ENCODE measurements at regions not wholly inside any gene's neighbourhood (a gene's known extent, or its start where the extent isn't known, plus 50 kb on each side); places are given as distances from the start of the nearest gene placed in this dataset.
"Not testable (repeated sequence)": the region's sequence is repeated elsewhere in the genome, so short reads cannot be mapped to it uniquely, and the experiment has no call there.

DNA sequence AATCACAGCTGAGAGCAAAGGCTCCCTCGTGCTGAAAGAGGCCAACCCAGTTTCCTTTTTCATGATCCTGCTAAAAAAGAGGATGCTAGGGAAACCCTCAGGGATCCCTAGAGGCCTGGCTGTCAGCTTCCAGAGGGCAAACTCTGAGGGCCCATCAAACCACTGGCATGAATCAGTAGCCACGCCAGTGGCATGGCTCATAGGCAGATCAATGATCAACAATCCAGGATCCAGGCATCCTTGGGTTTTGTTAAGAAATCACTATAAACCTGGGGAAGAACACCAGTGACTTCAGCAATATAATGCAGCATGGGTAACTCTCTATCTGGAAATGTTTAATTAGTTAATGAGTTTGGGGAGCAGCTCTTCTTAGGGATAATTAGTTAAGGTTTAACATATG, 286.5 kb downstream of the C1D start:
- no peaks in the 10 kb centered on the region for H3K9me3 ChIP-seq (replicated peaks in 1 of 11)
- H3K4me1 ChIP-seq, result no peaks in the 10 kb centered on the region; a peak in 1 of 20 replicates

DNA sequence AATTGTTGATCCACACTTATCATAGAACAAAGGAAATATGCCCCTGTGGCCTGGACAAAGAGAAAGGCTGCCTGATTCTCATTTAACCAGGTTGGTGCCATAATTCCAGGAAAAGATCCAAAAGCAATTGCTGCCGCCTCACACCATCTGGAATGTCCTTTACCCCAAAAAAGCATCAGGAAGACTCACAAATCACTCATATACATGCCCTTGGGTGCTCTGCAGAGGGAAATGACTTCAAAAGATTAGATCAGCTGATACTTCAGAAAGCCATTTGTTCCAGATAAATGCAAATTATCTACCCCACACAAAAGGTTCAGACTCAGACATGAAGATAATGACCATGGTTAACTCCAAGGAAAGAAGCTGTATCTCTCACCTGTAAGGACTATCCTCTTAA, 285.8 kb downstream of the C1D start:
- peaks cover 0 to 2% (median 0%) of the 10 kb centered on the region in 10 experiments; a peak in 6 of 20 replicates for H3K4me1 ChIP-seq
- no peaks in the 10 kb centered on the region for H3K36me3 ChIP-seq
- H3K4me2 ChIP-seq, result no peak overlapping the region
- H3K27ac ChIP-seq, result no peak overlapping the region
- H3K9me3 ChIP-seq (replicated peaks in 1 of 11), result no peaks in the 10 kb centered on the region
- H4K20me1 ChIP-seq, result no peaks in the 10 kb centered on the region
- no peak for TF ChIP-seq Cebpa-rat (IDR thresholded peaks at IDR 0.05)
- no peaks in the 10 kb centered on the region for H3K27me3 ChIP-seq
- no peak overlapping the region for H3K4me3 ChIP-seq
- H3K9ac ChIP-seq, result no peak overlapping the region

More for the DNA sequence above, 286.5 kb downstream of the C1D start:
- Histone ChIP-seq H4K20me1 (no peaks in the 10 kb centered on the region), H3K4me3 (no peak overlapping the region), H3K36me3 (no peaks in the 10 kb centered on the region), H3K9ac (no peak overlapping the region), H3K4me2 (0 out of 22 replicates have a peak overlapping the region, but pooled peaks of 1 of the 11 experiments have one; percentile 20), H3K27me3 (no peaks in the 10 kb centered on the region), H3K27ac (no peak overlapping the region)
- TF ChIP-seq Cebpa-rat (IDR thresholded peaks at IDR 0.05), result no peak

DNA sequence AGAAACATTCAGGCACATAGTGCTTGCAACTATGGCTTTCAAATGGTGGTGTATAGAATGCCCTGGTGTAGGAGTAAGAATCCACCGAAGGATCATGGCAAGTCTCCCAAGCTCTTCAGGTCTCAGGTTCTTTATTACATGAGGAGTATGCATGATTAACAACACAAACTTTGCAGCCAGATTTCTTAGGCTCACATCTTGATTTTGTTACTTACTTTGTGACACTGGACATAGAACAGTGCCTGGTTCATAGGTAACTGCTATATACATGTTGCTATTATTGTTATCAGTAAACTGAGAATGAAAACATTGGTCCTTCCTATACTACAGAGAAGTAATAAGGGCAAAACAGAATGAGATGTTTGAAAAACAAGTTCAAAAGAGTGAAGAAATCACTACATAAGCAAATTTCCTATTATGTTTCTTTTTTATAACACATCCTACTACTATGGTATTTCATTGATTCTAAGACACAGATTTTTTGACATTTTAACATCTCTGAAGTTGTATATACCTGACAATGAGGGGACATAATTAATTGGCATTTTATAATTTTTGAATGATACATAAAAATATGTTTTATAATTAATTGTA, 284.9 kb downstream of the C1D start:
- no peak overlapping the region for H3K27ac ChIP-seq
- no peak overlapping the region for H3K4me2 ChIP-seq
- H3K4me3 ChIP-seq, result no peak overlapping the region
- peaks cover 0 to 9% (median 6%) of the 10 kb centered on the region in 10 experiments; a peak in 9 of 20 replicates for H3K4me1 ChIP-seq
- no peak for TF ChIP-seq Cebpa-rat (IDR thresholded peaks at IDR 0.05)
- H3K27me3 ChIP-seq, result no peaks in the 10 kb centered on the region
- H3K9me3 ChIP-seq (replicated peaks in 1 of 11), result no peaks in the 10 kb centered on the region
- H3K9ac ChIP-seq, result no peak overlapping the region
- no peaks in the 10 kb centered on the region for H3K36me3 ChIP-seq
- H4K20me1 ChIP-seq, result no peaks in the 10 kb centered on the region

DNA sequence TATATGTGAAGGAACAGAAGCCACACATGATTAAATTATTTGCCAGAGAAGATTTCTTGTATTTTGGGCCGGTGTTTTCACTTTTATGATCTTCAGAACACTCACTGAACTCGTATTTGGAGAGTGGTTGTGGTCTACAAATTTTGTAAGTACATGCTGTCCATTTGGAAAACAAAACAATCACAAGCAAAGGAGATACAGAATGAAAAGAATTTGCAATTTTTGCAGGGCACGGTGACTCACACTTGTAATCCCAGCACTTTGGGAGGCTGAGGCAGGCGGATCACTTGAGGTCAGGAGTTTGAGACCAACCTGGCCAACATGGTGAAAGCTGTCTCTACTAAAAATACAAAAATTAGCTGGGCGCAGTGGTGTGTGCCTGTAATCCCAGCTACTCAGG, 282.0 kb downstream of the C1D start:
- H4K20me1 ChIP-seq; H3K4me2 ChIP-seq; H3K9me3 ChIP-seq (replicated peaks in 1 of 11); H3K36me3 ChIP-seq; H3K9ac ChIP-seq; H3K4me1 ChIP-seq; H3K27me3 ChIP-seq; H3K4me3 ChIP-seq; H3K27ac ChIP-seq: not testable (repeated sequence)

DNA sequence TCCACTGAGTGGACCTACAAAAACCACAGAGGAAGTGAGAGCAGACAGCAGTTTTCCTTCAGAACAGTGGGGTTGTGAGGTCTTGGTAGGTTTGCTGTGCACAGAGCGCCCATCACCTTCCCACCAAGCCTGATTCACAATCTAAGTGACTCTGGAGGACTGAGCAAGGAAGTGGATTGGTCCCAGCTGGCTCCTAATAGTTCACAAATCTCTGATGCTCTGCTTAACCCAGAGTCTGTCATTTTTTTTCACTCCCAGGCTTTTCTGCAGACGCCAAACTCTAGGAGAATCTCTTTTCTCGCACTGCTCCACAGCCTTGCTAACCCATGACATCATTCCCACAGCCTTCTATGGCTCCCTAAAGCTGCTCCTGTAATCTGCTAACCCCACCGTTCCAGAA, 280.4 kb downstream of the C1D start:
- H4K20me1 ChIP-seq, result no peaks in the 10 kb centered on the region
- no peak overlapping the region for H3K27ac ChIP-seq
- no peaks in the 10 kb centered on the region for H3K36me3 ChIP-seq
- peaks cover 0 to 9% (median 6%) of the 10 kb centered on the region in 10 experiments; a peak in 9 of 20 replicates for H3K4me1 ChIP-seq
- no peak overlapping the region for H3K4me3 ChIP-seq
- H3K27me3 ChIP-seq, result no peaks in the 10 kb centered on the region
- TF ChIP-seq Cebpa-rat (IDR thresholded peaks at IDR 0.05), result no peak
- peaks cover 0 to 5% (median 0%) of the 10 kb centered on the region in 11 experiments; a peak in 3 of 22 replicates for H3K9me3 ChIP-seq (replicated peaks in 1 of 11)
- no peak overlapping the region for H3K9ac ChIP-seq
- peak overlapping the region in 5 of 11 experiments; percentile 0 to 23 (median 5); a peak in 4 of 22 replicates for H3K4me2 ChIP-seq

DNA sequence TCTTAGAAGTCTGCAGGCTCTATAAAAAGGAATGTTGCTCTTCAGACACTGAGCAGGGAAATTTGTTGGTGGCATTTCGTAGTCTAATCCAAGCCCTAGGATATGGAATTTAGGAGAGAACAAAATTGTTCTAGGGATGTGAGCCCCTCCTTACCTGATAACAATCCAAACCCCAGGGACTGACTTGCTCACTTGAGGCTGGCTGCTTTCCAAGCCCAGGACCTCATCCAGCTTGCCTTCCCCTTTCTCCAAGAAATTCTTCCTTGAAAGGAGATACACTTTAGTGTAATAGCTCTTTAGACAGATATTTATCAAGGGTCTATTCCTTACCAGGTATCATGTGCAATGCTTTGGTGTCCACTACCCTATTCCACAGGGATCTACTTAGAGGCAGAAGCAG, 279.8 kb downstream of the C1D start:
- H3K27ac ChIP-seq, result no peak overlapping the region
- no peaks in the 10 kb centered on the region for H3K36me3 ChIP-seq
- peak overlapping the region in 2 of 11 experiments; percentile 4 to 10; a peak in 3 of 22 replicates for H3K4me2 ChIP-seq
- TF ChIP-seq Cebpa-rat (IDR thresholded peaks at IDR 0.05), result no peak
- H3K4me1 ChIP-seq, result peaks cover 0 to 9% (median 6%) of the 10 kb centered on the region in 10 experiments; a peak in 9 of 20 replicates
- no peaks in the 10 kb centered on the region for H3K27me3 ChIP-seq
- peaks cover 0 to 5% (median 0%) of the 10 kb centered on the region in 11 experiments; a peak in 3 of 22 replicates for H3K9me3 ChIP-seq (replicated peaks in 1 of 11)
- no peak overlapping the region for H3K4me3 ChIP-seq
- no peaks in the 10 kb centered on the region for H4K20me1 ChIP-seq
- no peak overlapping the region for H3K9ac ChIP-seq

DNA sequence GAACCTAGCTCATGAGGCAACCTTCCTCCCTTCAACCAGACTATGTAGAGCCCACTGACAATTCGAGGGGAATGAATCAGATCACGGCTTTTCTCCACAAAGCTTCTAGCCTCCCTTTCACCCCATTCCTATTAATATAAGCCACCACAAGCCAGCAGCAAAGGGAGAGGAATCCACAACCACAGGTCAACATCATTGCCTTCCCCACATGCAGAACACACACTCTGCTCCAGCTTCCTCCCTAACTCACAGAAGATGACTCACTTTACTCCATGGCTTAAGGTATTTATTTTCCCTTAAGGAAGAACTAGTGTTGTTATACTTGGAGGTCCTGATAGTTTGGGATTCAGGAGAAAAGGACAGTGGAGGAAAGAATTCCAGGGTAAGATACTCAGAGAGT, 272.2 kb downstream of the C1D start:
- no peak overlapping the region for H3K4me3 ChIP-seq
- no peaks in the 10 kb centered on the region for H3K36me3 ChIP-seq
- no peaks in the 10 kb centered on the region for H3K27me3 ChIP-seq
- H3K27ac ChIP-seq, result no peak overlapping the region
- no peak overlapping the region for H3K9ac ChIP-seq
- no peaks in the 10 kb centered on the region for H4K20me1 ChIP-seq
- H3K9me3 ChIP-seq (replicated peaks in 1 of 11), result no peaks in the 10 kb centered on the region
- no peak overlapping the region for H3K4me2 ChIP-seq
- H3K4me1 ChIP-seq, result no peaks in the 10 kb centered on the region
- no peak for TF ChIP-seq Cebpa-rat (IDR thresholded peaks at IDR 0.05)

DNA sequence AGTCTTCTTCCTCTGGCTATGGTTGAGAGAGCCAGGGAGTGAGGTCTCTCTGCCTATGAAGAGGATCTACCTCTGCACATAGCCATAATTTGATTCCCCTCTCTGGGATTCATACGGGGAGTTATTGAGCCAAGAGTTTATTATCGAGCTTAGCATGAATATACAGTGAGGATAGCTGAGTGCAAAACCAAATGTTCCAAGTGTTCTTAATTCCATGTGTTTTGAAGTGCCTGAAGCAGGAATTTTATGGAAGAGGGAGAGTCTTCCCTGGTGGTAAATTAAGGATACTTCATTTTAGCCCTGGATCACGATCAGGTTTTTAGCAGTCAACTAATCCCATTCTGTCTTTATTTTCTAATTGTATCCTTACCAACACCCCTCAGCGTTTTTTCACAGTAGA, 270.6 kb downstream of the C1D start:
- no peak for TF ChIP-seq Cebpa-rat (IDR thresholded peaks at IDR 0.05)

DNA sequence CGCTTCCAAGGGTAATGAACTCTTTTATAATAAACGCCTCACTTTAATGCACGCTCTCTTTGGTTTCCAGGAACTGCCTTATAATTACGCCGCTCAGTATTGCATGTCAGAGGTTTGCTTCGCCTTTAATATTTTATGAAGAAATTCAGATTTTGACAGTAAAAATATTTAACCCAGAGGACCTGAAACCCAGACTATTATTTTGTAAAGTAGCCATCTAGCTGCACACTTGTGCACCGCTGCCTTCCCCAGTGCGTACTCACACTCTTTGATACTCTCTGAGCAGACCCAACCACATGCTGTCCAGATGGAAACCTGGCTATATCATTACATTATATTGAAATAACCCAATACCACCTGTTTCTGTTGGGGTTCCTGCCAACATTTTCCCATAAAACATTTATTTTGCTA, 270.1 kb downstream of the C1D start:
- Histone ChIP-seq H3K9me3 (replicated peaks in 1 of 11) (no peaks in the 10 kb centered on the region), H3K36me3 (no peaks in the 10 kb centered on the region), H3K27ac (no peak overlapping the region), H4K20me1 (no peaks in the 10 kb centered on the region), H3K27me3 (no peaks in the 10 kb centered on the region), H3K9ac (no peak overlapping the region), H3K4me3 (no peak overlapping the region), H3K4me1 (no peaks in the 10 kb centered on the region), H3K4me2 (no peak overlapping the region)
- TF ChIP-seq Cebpa-rat (IDR thresholded peaks at IDR 0.05), result no peak

More for the DNA sequence above, 270.6 kb downstream of the C1D start:
- no peaks in the 10 kb centered on the region for H3K4me1 ChIP-seq
- no peak overlapping the region for H3K27ac ChIP-seq
- no peaks in the 10 kb centered on the region for H4K20me1 ChIP-seq
- H3K9me3 ChIP-seq (replicated peaks in 1 of 11), result no peaks in the 10 kb centered on the region
- H3K27me3 ChIP-seq, result no peaks in the 10 kb centered on the region
- H3K4me2 ChIP-seq, result no peak overlapping the region
- H3K4me3 ChIP-seq, result no peak overlapping the region
- no peaks in the 10 kb centered on the region for H3K36me3 ChIP-seq
- no peak overlapping the region for H3K9ac ChIP-seq

DNA sequence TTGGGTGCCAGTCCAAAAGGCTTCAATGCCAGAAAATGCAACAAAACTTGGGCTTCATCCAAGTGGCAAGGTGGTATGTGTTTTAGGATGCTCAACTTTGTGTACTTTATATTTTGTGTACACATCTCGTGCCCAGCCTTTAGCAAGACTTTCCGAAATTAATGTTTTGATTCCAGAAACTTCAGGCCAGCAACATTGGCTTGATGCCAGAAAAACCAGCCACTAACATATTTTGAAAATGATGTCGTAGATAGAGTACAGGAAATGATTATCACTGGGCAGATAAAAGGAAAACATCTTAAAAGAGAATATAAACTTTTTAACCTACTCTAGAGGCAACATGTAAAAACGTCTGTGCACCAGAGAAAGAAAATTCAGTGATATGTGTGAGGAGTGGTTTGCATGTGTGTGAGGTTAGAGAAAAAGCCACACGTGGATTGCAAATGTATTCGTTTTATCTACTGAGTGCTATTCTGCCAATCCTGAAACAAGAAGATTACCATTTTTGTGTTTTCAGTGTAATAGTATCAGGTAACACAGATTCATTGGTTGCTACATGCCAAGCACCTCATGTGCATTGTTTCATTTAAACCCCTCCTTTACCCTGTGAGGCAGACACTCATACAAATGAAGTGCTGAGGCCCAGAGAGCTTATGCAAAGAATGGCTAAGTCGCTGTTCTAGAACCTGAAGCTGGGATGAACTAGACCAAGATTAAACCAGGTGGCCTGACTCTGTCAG, 264.8 kb downstream of the C1D start:
- Histone ChIP-seq H3K27ac (no peak overlapping the region), H3K36me3 (no peaks in the 10 kb centered on the region), H3K4me2 (no peak overlapping the region), H4K20me1 (no peaks in the 10 kb centered on the region), H3K4me1 (no peaks in the 10 kb centered on the region), H3K9me3 (replicated peaks in 1 of 11) (no peaks in the 10 kb centered on the region), H3K27me3 (no peaks in the 10 kb centered on the region), H3K4me3 (no peak overlapping the region), H3K9ac (no peak overlapping the region)
- no peak for TF ChIP-seq Cebpa-rat (IDR thresholded peaks at IDR 0.05)
